Ascending aorta (tissue), 2 donors: ENCODE measurements at regions not wholly inside any gene's neighbourhood (a gene's known extent, or its start where the extent isn't known, plus 50 kb on each side); places are given as distances from the start of the nearest gene placed in this dataset.

Source experiments
- DNase-seq, 2 donors: peaks; one replicate each; pipeline ENCODE4 v3.0.0-alpha.2; 2019; ENCODE audit warnings: low spot score in 2 of 2
- H3K27ac ChIP-seq, 2 donors: fragments of 200-600 bp; sonication (generic); one replicate each; pipeline ENCODE4 v1.5.1; 2016 to 2017; ENCODE audit warnings: mild to moderate bottlenecking in 1 of 2
- H3K27me3 ChIP-seq: fragments of 200-600 bp; sonication (generic); one replicate; pipeline ENCODE4 v1.5.1; 2017
- H3K36me3 ChIP-seq, 2 donors: fragments of 200-600 bp; sonication (generic); one replicate each; pipeline ENCODE4 v1.5.1; 2016
- H3K4me1 ChIP-seq, 2 donors: fragments of 200-600 bp; sonication (generic); one replicate each; pipeline ENCODE4 v1.5.1; 2016 to 2017; ENCODE audit warnings: mild to moderate bottlenecking in 1 of 2
- H3K4me3 ChIP-seq, 2 donors: fragments of 200-600 bp; sonication (generic); one replicate each; pipeline ENCODE4 v1.5.1; 2016 to 2017; ENCODE audit warnings: mild to moderate bottlenecking in 1 of 2
- H3K9me3 ChIP-seq, 2 donors: fragments of 200-600 bp; sonication (generic); one replicate each; pipeline ENCODE4 v1.5.1; 2016
- CTCF ChIP-seq, 3 experiments: fragments of 200-600 bp in 2 of 3; fragments of 450-650 bp in 1 of 3; sonication (generic) in 2 of 3; IDR thresholded peaks; one replicate each; pipeline ENCODE4 v1.5.1; 2016 to 2019; ENCODE audit warnings: antibody characterized with exemption in 3 of 3, mild to moderate bottlenecking in 1 of 3, moderate library complexity in 1 of 3
- intact Hi-C: fragments of 100-400 bp; cut with DNase I; formaldehyde crosslinking; loops from one replicate; pipeline ENCODE4 v1.15.1; 2023

GRCh38 chr16:14018851-14019250, 52.3 kb upstream of the MRTFB start:
- Histone ChIP-seq H3K4me1 (peaks cover 9 to 35% of the 10 kb centered on the region in 2 donors), H3K4me3 (no peak overlapping the region), H3K27me3 (no peaks in the 10 kb centered on the region), H3K36me3 (no peaks in the 10 kb centered on the region), H3K9me3 (no peaks in the 10 kb centered on the region), H3K27ac (peak overlapping the region; percentile 29 to 54)
- intact Hi-C loops: loop anchor here (5.0 to 10.0 kb wide), 6 partner anchors 38 to 506 kb away; partner anchors contain the start of genes ERCC4 and MRTFB
- TF ChIP-seq CTCF (IDR thresholded peaks at IDR 0.05): peak in 1 of 3 experiments; percentile 6
- no peak for DNase-seq

DNA sequence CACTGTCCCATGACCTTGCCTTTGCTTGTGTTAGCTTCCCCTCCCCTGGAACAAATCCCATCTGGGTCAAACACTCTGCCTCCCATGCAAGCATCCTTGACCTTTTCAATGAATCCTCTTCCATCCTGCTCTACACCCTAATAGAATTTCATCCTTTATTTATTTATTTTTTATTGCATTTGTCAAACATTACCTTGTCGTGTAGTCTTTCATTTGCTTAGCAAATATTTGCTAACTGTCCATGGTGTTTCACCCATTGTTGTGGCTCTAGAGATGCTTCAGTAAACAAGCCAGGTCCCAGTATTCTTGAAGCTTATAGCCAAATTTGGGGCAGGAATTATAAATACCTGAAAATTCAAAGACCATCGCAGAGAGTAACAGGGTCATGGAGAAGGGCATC, 51.0 kb upstream of the MRTFB start:
- no peaks in the 10 kb centered on the region for H3K9me3 ChIP-seq
- H3K36me3 ChIP-seq: no peaks in the 10 kb centered on the region
- DNase-seq: no peak
- no peak overlapping the region for H3K27ac ChIP-seq
- intact Hi-C loops: no loop called here
- H3K27me3 ChIP-seq: no peaks in the 10 kb centered on the region
- H3K4me3 ChIP-seq: no peak overlapping the region
- H3K4me1 ChIP-seq: peaks cover 9 to 30% of the 10 kb centered on the region in 2 donors
- TF ChIP-seq CTCF (IDR thresholded peaks at IDR 0.05): no peak
